Mesenchymal stem cell (in vitro differentiated cells and primary cell): ENCODE measurements at regions not wholly inside any gene's neighbourhood (a gene's known extent, or its start where the extent isn't known, plus 50 kb on each side); places are given as distances from the start of the nearest gene placed in this dataset.
A peak's percentile ranks its signal among the peaks of the same experiment; 100 is the strongest.

Source experiments
- DNase-seq: peaks from one replicate; pipeline ENCODE4 v3.0.0-alpha.2; 2013
- H2AFZ ChIP-seq: one replicate; pipeline ENCODE4 v1.6.1; 2013; ENCODE audit warnings: low read depth, mild to moderate bottlenecking, control low read depth, inconsistent platforms, low read length, moderate library complexity
- H2AK5ac ChIP-seq: 2 replicates; pipeline ENCODE4 v1.6.1; 2013; ENCODE audit warnings: low read length, moderate library complexity, mild to moderate bottlenecking, inconsistent platforms; ENCODE audit not compliant: severe bottlenecking
- H2BK120ac ChIP-seq: one replicate; pipeline ENCODE4 v1.6.1; 2013; ENCODE audit warnings: low read depth, mild to moderate bottlenecking, inconsistent platforms, low read length, moderate library complexity
- H2BK12ac ChIP-seq, 2 experiments: one replicate each; pipeline ENCODE4 v1.6.1; 2013; ENCODE audit warnings: inconsistent platforms in 2 of 2, low read length in 2 of 2, mild to moderate bottlenecking in 2 of 2, moderate library complexity in 2 of 2, control low read depth in 1 of 2
- H2BK15ac ChIP-seq: one replicate; pipeline ENCODE4 v1.6.1; 2013; ENCODE audit warnings: mild to moderate bottlenecking, low read depth, inconsistent platforms; ENCODE audit not compliant: poor library complexity, severe bottlenecking
- H2BK5ac ChIP-seq: 2 replicates; pipeline ENCODE4 v1.6.1; 2013; ENCODE audit warnings: low read depth, mild to moderate bottlenecking, low read length, control low read depth, inconsistent platforms; ENCODE audit not compliant: poor library complexity, severe bottlenecking
- H3K14ac ChIP-seq, 2 experiments: one replicate each; pipeline ENCODE4 v1.6.1; 2013; ENCODE audit warnings: inconsistent platforms in 2 of 2, low read length in 2 of 2, control low read depth in 1 of 2, mild to moderate bottlenecking in 1 of 2, moderate library complexity in 1 of 2
- H3K18ac ChIP-seq, 2 experiments: one replicate each; pipeline ENCODE4 v1.6.1; 2013; ENCODE audit warnings: inconsistent platforms in 2 of 2, low read length in 2 of 2, control low read depth in 1 of 2, low read depth in 1 of 2, mild to moderate bottlenecking in 1 of 2
- H3K23ac ChIP-seq, 2 experiments: one replicate each; pipeline ENCODE4 v1.6.1; 2013; ENCODE audit warnings: inconsistent platforms in 2 of 2, low read length in 2 of 2, mild to moderate bottlenecking in 2 of 2, moderate library complexity in 2 of 2, control low read depth in 1 of 2
- H3K27ac ChIP-seq: 2 replicates; pipeline ENCODE4 v1.5.1; 2013; ENCODE audit warnings: mild to moderate bottlenecking, moderate library complexity, low read length, control low read depth, inconsistent platforms; ENCODE audit not compliant: poor library complexity, severe bottlenecking
- H3K27me3 ChIP-seq, 2 experiments: 2 replicates each; pipeline versions ENCODE4 v1.6.1 to v1.7.0; 2013; ENCODE audit warnings: low read length in 2 of 2, mild to moderate bottlenecking in 2 of 2, moderate library complexity in 2 of 2, control low read depth in 1 of 2, inconsistent platforms in 1 of 2; ENCODE audit not compliant: control insufficient read depth in 1 of 2, insufficient read depth in 1 of 2
- H3K36me3 ChIP-seq, 2 experiments: 2 replicates each; pipeline versions ENCODE4 v1.6.1 to v1.7.0; 2013; ENCODE audit warnings: low read length in 2 of 2, control low read depth in 1 of 2, inconsistent platforms in 1 of 2, low read depth in 1 of 2, mild to moderate bottlenecking in 1 of 2; ENCODE audit not compliant: insufficient read depth in 2 of 2, control insufficient read depth in 1 of 2
- H3K4ac ChIP-seq, 2 experiments: one replicate each; pipeline ENCODE4 v1.6.1; 2013; ENCODE audit warnings: inconsistent platforms in 2 of 2, low read length in 2 of 2, mild to moderate bottlenecking in 2 of 2, moderate library complexity in 2 of 2, control low read depth in 1 of 2, low read depth in 1 of 2
- H3K4me1 ChIP-seq: 2 replicates; pipeline ENCODE4 v1.6.1; 2013; ENCODE audit warnings: low read depth, low read length, control low read depth; ENCODE audit not compliant: control insufficient read depth, insufficient read depth
- H3K4me2 ChIP-seq: 2 replicates; pipeline ENCODE4 v1.6.1; 2013; ENCODE audit warnings: low read length, mild to moderate bottlenecking, inconsistent platforms; ENCODE audit not compliant: poor library complexity, severe bottlenecking
- H3K4me3 ChIP-seq, 2 experiments: 2 replicates each; pipeline versions ENCODE4 v1.5.1 to v1.7.0; 2013; ENCODE audit warnings: low read length in 2 of 2, mild to moderate bottlenecking in 2 of 2, control low read depth in 1 of 2, low read depth in 1 of 2; ENCODE audit not compliant: insufficient read depth in 1 of 2
- H3K79me1 ChIP-seq: replicated peaks from 2 replicates; pipeline ENCODE4 v1.6.1; 2013; ENCODE audit warnings: mild to moderate bottlenecking, control low read depth, low read length, inconsistent platforms; ENCODE audit not compliant: poor library complexity, severe bottlenecking
- H3K9ac ChIP-seq: 2 replicates; pipeline ENCODE4 v1.7.0; 2013; ENCODE audit warnings: mild to moderate bottlenecking, low read length, moderate library complexity
- H3K9me3 ChIP-seq: 2 replicates; pipeline ENCODE4 v1.7.0; 2013; ENCODE audit warnings: mild to moderate bottlenecking, low read length; ENCODE audit not compliant: control insufficient read depth
- H4K8ac ChIP-seq: one replicate; pipeline ENCODE4 v1.6.1; 2013; ENCODE audit warnings: inconsistent platforms, mild to moderate bottlenecking, low read length, moderate library complexity
- H4K91ac ChIP-seq: one replicate; pipeline ENCODE4 v1.6.1; 2013; ENCODE audit warnings: mild to moderate bottlenecking, low read length, inconsistent platforms
- WGBS: methylation state at CpG from one replicate; pipeline ENCODE4 v1.1.7; 2013; ENCODE audit warnings: mixed read lengths; 5-methylcytosine and 5-hydroxymethylcytosine counted together

GRCh38 chr10:45553155-45553554 is 119.4 kb downstream of the ZFAND4 start:
- whole genome bisulfite sequencing = 100% methylated on average over 1 of the region's 1 CpG
- Histone ChIP-seq H2BK15ac (no peak overlapping the region), H3K36me3 (peaks cover 3% of the 10 kb centered on the region in 2 experiments), H3K27me3 (no peaks in the 10 kb centered on the region), H3K9ac (no peak overlapping the region), H3K79me1 (peaks cover 20% of the 10 kb centered on the region), H3K4me3 (no peak overlapping the region), H3K4me1 (no peaks in the 10 kb centered on the region), H3K4ac (no peak overlapping the region), H3K27ac (no peak overlapping the region), H3K18ac (no peak overlapping the region), H3K9me3 (no peaks in the 10 kb centered on the region), H2AK5ac (no peak overlapping the region), H4K8ac (no peak overlapping the region), H3K23ac (no peak overlapping the region), H3K14ac (no peak overlapping the region), H2BK5ac (no peak overlapping the region), H2AFZ (no peak overlapping the region), H3K4me2 (no peak overlapping the region), H2BK120ac (no peak overlapping the region), H4K91ac (no peak overlapping the region), H2BK12ac (no peak overlapping the region)
- DNase-seq = no peak

GRCh38 chr10:45552476-45552875 is 120.1 kb downstream of the ZFAND4 start:
- H3K23ac ChIP-seq = no peak overlapping the region
- no peak overlapping the region for H3K4ac ChIP-seq
- H2AK5ac ChIP-seq = no peak overlapping the region
- H2BK120ac ChIP-seq = no peak overlapping the region
- no peaks in the 10 kb centered on the region for H3K27me3 ChIP-seq
- H4K8ac ChIP-seq = no peak overlapping the region
- H3K9ac ChIP-seq = no peak overlapping the region
- H3K14ac ChIP-seq = no peak overlapping the region
- peaks cover 3% of the 10 kb centered on the region in 2 experiments for H3K36me3 ChIP-seq
- no peak overlapping the region for H2BK5ac ChIP-seq
- H3K4me3 ChIP-seq = no peak overlapping the region
- no peak overlapping the region for H2BK15ac ChIP-seq
- H3K4me1 ChIP-seq = no peaks in the 10 kb centered on the region
- H4K91ac ChIP-seq = no peak overlapping the region
- no peaks in the 10 kb centered on the region for H3K9me3 ChIP-seq
- WGBS = 90% methylated on average over 3 of the region's 5 CpGs
- no peak overlapping the region for H3K27ac ChIP-seq
- no peak overlapping the region for H2BK12ac ChIP-seq
- no peak overlapping the region for H2AFZ ChIP-seq
- H3K18ac ChIP-seq = no peak overlapping the region
- no peak for DNase-seq
- H3K4me2 ChIP-seq = no peak overlapping the region
- peaks cover 23% of the 10 kb centered on the region for H3K79me1 ChIP-seq

- Histone ChIP-seq H3K4ac (no peak overlapping the region), H3K36me3 (peaks cover 3% of the 10 kb centered on the region in 2 experiments), H3K4me1 (no peaks in the 10 kb centered on the region), H3K23ac (no peak overlapping the region), H2BK120ac (no peak overlapping the region), H3K4me3 (no peak overlapping the region), H2AFZ (no peak overlapping the region), H2AK5ac (no peak overlapping the region), H3K79me1 (peaks cover 25% of the 10 kb centered on the region), H3K9ac (no peak overlapping the region), H4K8ac (no peak overlapping the region), H3K14ac (no peak overlapping the region), H2BK5ac (no peak overlapping the region), H3K27me3 (no peaks in the 10 kb centered on the region), H3K9me3 (no peaks in the 10 kb centered on the region), H4K91ac (no peak overlapping the region), H3K4me2 (no peak overlapping the region), H3K27ac (no peak overlapping the region), H3K18ac (no peak overlapping the region), H2BK15ac (no peak overlapping the region), H2BK12ac (no peak overlapping the region)
- DNase-seq = peak; percentile 7
- WGBS = 43% methylated on average over 3 of the region's 3 CpGs
Measured at GRCh38 chr10:45550903-45551786, 121.4 kb downstream of the ZFAND4 start.

GRCh38 chr10:45548068-45548467 is 124.5 kb downstream of the ZFAND4 start:
- Histone ChIP-seq H3K23ac (no peak overlapping the region), H4K91ac (no peak overlapping the region), H3K4me1 (peaks cover 1% of the 10 kb centered on the region), H4K8ac (no peak overlapping the region), H3K18ac (no peak overlapping the region), H3K4ac (no peak overlapping the region), H3K14ac (no peak overlapping the region), H2AK5ac (no peak overlapping the region), H3K79me1 (peaks cover 21% of the 10 kb centered on the region), H3K4me2 (no peak overlapping the region), H2BK120ac (no peak overlapping the region), H3K9me3 (no peaks in the 10 kb centered on the region), H2BK15ac (no peak overlapping the region), H3K4me3 (no peak overlapping the region), H3K27ac (no peak overlapping the region), H2BK12ac (no peak overlapping the region), H3K27me3 (no peaks in the 10 kb centered on the region), H3K36me3 (peaks cover 3% of the 10 kb centered on the region in 2 experiments), H3K9ac (no peak overlapping the region), H2BK5ac (no peak overlapping the region), H2AFZ (no peak overlapping the region)
- WGBS = 83% methylated on average over 5 of the region's 5 CpGs
- DNase-seq = no peak
